Type B pancreatic cell (in vitro differentiated cells): ENCODE measurements at regions not wholly inside any gene's neighbourhood (a gene's known extent, or its start where the extent isn't known, plus 50 kb on each side); places are given as distances from the start of the nearest gene placed in this dataset.

Experiments used
- DNase-seq: peaks from one replicate; pipeline ENCODE4 v3.0.0; 2021; ENCODE audit warnings: mixed read lengths; ENCODE audit not compliant: unreplicated experiment; ENCODE audit errors: extremely low spot score
- H3K27ac Mint-ChIP-seq: 2 replicates; pipeline ENCODE4 v1.8.0; 2021; ENCODE audit warnings: mild to moderate bottlenecking, mixed read lengths
- H3K27me3 Mint-ChIP-seq: 2 replicates; pipeline ENCODE4 v1.8.0; 2021; ENCODE audit warnings: mixed read lengths
- H3K36me3 Mint-ChIP-seq: 2 replicates; pipeline ENCODE4 v1.8.0; 2021; ENCODE audit warnings: mixed read lengths
- H3K4me1 Mint-ChIP-seq: one replicate; pipeline ENCODE4 v1.8.0; 2021; ENCODE audit warnings: mixed read lengths; ENCODE audit not compliant: unreplicated experiment
- H3K4me3 Mint-ChIP-seq: 2 replicates; pipeline ENCODE4 v1.8.0; 2021; ENCODE audit warnings: mild to moderate bottlenecking, mixed read lengths
- H3K9me3 Mint-ChIP-seq: 2 replicates; pipeline ENCODE4 v1.8.0; 2021; ENCODE audit warnings: mixed read lengths
- CTCF ChIP-seq: fragments of 200-600 bp; sonication (generic); conservative IDR thresholded peaks from 2 replicates; pipeline ENCODE4 v1.5.0; 2021; ENCODE audit warnings: antibody characterized with exemption, mild to moderate bottlenecking

GRCh38 chr11:57900320-57900719, 123.4 kb upstream of the OR9Q1 start:
- TF ChIP-seq CTCF = no peak
- peaks cover 6% of the 10 kb centered on the region for H3K4me1 Mint-ChIP-seq
- H3K27ac Mint-ChIP-seq = peak overlapping the region; percentile 72
- H3K27me3 Mint-ChIP-seq = peaks cover 9% of the 10 kb centered on the region
- H3K9me3 Mint-ChIP-seq = peaks cover 2% of the 10 kb centered on the region
- peak overlapping the region; percentile 6 for H3K4me3 Mint-ChIP-seq
- no peak for DNase-seq
- no peaks in the 10 kb centered on the region for H3K36me3 Mint-ChIP-seq

DNA sequence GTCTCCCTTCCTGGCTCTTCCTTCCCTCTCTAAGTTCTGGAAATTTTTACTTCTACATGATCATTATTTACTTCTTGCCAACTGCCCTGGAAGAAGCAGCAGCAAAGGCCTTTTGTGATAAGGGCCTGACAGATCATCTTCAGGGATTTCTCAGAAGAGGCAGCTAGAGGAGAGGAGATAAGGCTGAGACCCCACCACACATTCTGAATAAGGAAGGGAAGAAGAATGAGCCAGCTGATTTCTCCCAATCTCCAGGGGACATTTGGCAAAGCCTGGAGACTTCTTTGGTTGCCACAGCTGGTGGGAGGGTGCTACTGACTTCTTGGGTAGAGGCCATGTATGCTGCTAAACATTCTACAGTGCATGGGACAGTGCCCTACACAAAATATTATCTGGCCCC, 122.4 kb upstream of the OR9Q1 start:
- TF ChIP-seq CTCF = no peak
- Mint-ChIP-seq H3K36me3 (no peaks in the 10 kb centered on the region), H3K9me3 (peaks cover 4% of the 10 kb centered on the region), H3K27me3 (peaks cover 6% of the 10 kb centered on the region), H3K27ac (no peak overlapping the region), H3K4me1 (peaks cover 6% of the 10 kb centered on the region), H3K4me3 (no peak overlapping the region)
- no peak for DNase-seq

DNA sequence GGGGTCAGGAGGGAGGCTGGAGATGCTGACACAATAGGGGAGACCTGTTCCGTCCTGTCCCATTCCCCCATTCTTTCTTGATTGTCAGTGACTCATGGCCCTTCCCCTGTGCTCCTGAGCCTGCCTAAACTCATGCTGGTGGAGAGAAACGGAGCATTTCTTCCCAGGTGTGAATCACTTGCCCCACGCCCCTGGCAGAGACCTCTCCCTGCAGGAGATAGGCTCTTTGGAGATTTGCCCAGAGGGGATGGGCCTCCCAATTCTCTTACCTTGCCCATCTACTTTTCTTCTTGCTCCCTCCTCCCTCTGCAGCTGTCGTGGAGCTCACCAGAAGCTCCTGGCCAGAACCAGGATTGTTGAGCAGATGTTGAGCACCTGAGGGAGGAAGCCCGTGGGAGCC, 121.9 kb upstream of the OR9Q1 start:
- H3K27ac Mint-ChIP-seq = no peak overlapping the region
- H3K27me3 Mint-ChIP-seq = peaks cover 3% of the 10 kb centered on the region
- H3K9me3 Mint-ChIP-seq = peaks cover 4% of the 10 kb centered on the region
- DNase-seq = no peak
- H3K4me1 Mint-ChIP-seq = peaks cover 6% of the 10 kb centered on the region
- TF ChIP-seq CTCF = no peak
- H3K36me3 Mint-ChIP-seq = no peaks in the 10 kb centered on the region
- H3K4me3 Mint-ChIP-seq = no peak overlapping the region

DNA sequence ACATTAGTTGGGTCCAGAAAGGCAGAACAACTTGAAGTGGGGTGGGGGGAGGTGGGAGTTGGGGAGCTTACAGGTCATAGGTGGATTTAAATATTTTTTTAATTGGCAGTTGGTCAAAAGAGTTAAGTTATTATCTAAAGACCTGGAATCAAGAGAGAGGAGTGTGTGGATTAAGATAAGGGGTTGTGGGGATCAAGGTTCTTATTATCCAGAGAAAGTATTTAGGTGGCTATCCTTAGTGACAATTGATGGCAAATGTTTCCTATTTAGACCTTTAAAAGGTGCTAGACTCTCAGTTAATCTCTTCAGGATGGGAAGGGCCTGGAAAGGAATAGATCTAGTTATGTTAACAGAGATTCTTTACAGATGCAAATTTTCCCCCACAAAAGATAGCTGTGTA, 120.7 kb upstream of the OR9Q1 start:
- Mint-ChIP-seq H3K27me3 (no peaks in the 10 kb centered on the region), H3K27ac (peak overlapping the region; percentile 87), H3K4me1 (peaks cover 6% of the 10 kb centered on the region), H3K9me3 (peaks cover 4% of the 10 kb centered on the region), H3K36me3 (no peaks in the 10 kb centered on the region), H3K4me3 (peak overlapping the region; percentile 54)
- DNase-seq = no peak
- TF ChIP-seq CTCF = no peak

- Mint-ChIP-seq H3K9me3 (peaks cover 4% of the 10 kb centered on the region), H3K27me3 (no peaks in the 10 kb centered on the region), H3K27ac (peak overlapping the region; percentile 87), H3K4me1 (peaks cover 6% of the 10 kb centered on the region), H3K36me3 (no peaks in the 10 kb centered on the region), H3K4me3 (peak overlapping the region; percentile 54)
- no peak for DNase-seq
- TF ChIP-seq CTCF = no peak
These were observed 120.1 kb upstream of the OR9Q1 start for GRCh38 chr11:57903441-57904123.
